NB4 (cell line): ENCODE measurements at regions not wholly inside any gene's neighbourhood (a gene's known extent, or its start where the extent isn't known, plus 50 kb on each side); places are given as distances from the start of the nearest gene placed in this dataset.
A peak's percentile ranks its signal among the peaks of the same experiment; 100 is the strongest.

Source experiments
- DNase-seq: peaks from one replicate; pipeline ENCODE4 v3.0.0; 2010; ENCODE audit warnings: low read depth
- H3K4me3 ChIP-seq: one replicate; pipeline ENCODE4 v1.5.1; 2011; ENCODE audit warnings: mild to moderate bottlenecking, low read depth, low read length, moderate library complexity
- MYC ChIP-seq: IDR thresholded peaks from 2 replicates; pipeline ENCODE4 v1.6.1; 2011; ENCODE audit warnings: low read depth, low read length
- POLR2A ChIP-seq: IDR thresholded peaks from 2 replicates; pipeline ENCODE4 v1.6.1; 2011; ENCODE audit warnings: mild to moderate bottlenecking; ENCODE audit not compliant: insufficient read length; ENCODE audit errors: extremely low read depth
- TF ChIP-seq, protein P1 (sequence below): IDR thresholded peaks from one replicate; pipeline ENCODE4 v1.5.1; 2012; ENCODE audit warnings: low read depth, low read length
- TF ChIP-seq, protein P2 (sequence below): IDR thresholded peaks from 2 replicates; pipeline ENCODE4 v1.6.1; 2011; ENCODE audit warnings: low read depth, low read length

DNA sequence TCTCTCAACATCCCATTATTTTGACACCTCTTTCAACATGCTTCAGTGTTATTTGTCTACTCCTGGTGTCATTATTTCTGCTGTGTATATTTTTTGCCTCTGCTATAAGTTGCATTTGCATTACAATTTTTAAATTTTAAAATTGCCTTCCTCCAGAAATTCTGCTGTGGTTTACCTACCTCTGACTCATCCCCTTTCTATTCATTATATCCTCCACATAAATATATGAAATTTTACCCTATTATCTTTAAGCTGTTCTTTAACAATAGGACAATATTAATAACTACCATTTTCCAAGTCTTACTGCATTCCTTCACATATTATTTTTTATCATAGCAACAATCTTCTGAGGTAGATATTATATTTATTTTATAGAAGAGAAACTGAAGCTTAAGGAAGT, 178.1 kb upstream of the NRIP1 start:
- TF ChIP-seq, protein P1, sequence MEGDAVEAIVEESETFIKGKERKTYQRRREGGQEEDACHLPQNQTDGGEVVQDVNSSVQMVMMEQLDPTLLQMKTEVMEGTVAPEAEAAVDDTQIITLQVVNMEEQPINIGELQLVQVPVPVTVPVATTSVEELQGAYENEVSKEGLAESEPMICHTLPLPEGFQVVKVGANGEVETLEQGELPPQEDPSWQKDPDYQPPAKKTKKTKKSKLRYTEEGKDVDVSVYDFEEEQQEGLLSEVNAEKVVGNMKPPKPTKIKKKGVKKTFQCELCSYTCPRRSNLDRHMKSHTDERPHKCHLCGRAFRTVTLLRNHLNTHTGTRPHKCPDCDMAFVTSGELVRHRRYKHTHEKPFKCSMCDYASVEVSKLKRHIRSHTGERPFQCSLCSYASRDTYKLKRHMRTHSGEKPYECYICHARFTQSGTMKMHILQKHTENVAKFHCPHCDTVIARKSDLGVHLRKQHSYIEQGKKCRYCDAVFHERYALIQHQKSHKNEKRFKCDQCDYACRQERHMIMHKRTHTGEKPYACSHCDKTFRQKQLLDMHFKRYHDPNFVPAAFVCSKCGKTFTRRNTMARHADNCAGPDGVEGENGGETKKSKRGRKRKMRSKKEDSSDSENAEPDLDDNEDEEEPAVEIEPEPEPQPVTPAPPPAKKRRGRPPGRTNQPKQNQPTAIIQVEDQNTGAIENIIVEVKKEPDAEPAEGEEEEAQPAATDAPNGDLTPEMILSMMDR, result no peak
- TF ChIP-seq POLR2A (no peak), MYC (no peak)
- TF ChIP-seq, protein P2, sequence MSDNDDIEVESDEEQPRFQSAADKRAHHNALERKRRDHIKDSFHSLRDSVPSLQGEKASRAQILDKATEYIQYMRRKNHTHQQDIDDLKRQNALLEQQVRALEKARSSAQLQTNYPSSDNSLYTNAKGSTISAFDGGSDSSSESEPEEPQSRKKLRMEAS, result no peak
- no peak for DNase-seq
- H3K4me3 ChIP-seq, result no peak overlapping the region

DNA sequence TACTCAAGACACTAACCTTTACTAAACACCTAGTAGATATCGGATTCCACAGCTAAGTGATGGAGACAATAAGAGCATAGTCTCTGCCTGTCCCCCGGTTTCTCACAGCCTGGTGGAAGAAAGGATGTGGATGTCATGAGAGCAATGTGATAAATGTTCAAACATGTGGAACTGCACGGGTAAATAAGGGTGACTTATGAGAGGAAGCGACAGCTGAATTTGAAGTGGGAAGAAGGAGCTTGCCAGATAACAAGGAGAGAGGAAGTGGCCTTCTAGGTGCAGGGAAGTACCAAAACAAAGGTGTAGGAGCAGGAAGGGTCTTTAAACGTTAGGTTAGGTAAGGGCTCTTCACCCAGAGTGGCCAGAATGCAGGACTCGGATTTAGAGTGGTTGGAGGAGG, 178.6 kb upstream of the NRIP1 start:
- no peak overlapping the region for H3K4me3 ChIP-seq
- TF ChIP-seq POLR2A, result no peak
- no peak for TF ChIP-seq MYC
- TF ChIP-seq, protein P1, result no peak
- DNase-seq, result no peak

DNA sequence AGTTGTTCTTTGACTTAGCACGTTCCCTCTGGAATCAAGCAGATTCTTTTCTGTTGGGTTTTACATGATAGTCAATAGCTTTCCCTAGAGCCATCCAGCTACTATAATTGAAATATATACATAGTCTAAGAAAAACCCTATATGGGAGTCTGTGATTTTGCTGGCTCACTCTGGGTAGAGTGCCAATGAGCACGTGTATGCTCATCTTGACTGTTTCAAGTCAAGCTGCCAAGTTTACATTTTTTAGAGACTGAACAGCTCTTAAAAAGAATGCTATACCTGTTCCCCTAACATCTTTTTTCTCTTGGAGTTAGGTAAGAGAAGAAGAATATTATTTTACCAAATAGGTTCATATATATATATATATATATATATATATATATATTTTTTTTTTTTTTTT, 182.8 kb upstream of the NRIP1 start:
- no peak overlapping the region for H3K4me3 ChIP-seq
- DNase-seq, result no peak
- no peak for TF ChIP-seq MYC
- TF ChIP-seq POLR2A, result no peak
- TF ChIP-seq, protein P1, result no peak
- TF ChIP-seq, protein P2, result no peak

DNA sequence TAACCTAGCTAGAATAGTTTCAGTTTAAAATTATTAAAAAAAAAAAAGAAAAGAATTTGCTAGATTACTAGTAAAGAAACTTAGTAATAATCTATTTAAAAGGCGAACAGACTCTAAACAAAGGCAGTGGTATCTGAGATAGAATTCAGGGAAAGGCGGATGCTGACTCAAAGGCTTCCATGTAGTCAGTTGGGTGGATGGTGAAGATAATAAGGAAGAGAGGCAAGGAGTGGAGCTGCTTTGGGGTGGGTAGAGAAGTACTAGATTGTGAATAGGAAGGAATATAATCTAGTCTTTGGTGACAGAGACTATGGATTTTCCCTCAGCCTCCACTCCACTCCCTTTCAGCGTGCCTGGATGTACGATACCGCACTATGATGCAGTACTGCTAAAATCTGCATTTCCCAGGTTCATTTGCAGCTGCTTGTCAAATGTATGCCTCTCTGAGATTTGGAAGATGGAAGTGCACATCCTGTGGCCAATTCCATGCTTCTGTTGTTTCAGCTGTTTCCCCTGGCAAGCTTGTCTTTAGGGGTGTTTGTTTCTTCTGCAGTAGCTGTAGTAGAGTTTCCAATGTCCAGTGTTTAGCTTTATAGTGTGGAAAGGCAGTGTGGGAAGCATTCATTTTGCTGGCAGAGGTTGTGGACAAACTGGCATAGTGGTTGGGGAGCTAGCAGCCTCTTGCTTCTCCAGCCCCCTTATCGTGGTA, 184.6 kb upstream of the NRIP1 start:
- H3K4me3 ChIP-seq, result no peak overlapping the region
- TF ChIP-seq, protein P2, result no peak
- no peak for TF ChIP-seq MYC
- TF ChIP-seq, protein P1, result no peak
- no peak for TF ChIP-seq POLR2A
- DNase-seq, result no peak

DNA sequence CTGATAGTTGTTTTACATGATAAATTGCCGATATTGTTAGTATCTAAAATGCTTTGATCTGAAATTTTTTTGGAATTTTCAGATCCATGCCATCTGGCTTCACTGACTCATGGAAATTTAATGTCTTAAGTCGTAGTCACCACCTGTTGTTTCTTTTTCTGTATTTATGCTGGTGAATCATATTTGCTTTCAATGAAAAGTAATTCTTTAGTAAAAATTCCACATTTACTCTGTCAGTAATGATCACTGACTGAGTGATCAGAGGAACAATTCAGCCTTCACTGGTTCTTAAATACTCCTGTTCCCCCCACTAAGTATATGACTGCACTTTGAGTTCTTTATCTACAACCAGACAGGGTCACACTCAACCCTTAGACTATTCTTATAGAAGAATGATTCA, 185.6 kb upstream of the NRIP1 start:
- no peak for DNase-seq
- TF ChIP-seq, protein P1, result no peak
- TF ChIP-seq, protein P2, result no peak
- TF ChIP-seq MYC, result no peak
- TF ChIP-seq POLR2A, result no peak
- no peak overlapping the region for H3K4me3 ChIP-seq

DNA sequence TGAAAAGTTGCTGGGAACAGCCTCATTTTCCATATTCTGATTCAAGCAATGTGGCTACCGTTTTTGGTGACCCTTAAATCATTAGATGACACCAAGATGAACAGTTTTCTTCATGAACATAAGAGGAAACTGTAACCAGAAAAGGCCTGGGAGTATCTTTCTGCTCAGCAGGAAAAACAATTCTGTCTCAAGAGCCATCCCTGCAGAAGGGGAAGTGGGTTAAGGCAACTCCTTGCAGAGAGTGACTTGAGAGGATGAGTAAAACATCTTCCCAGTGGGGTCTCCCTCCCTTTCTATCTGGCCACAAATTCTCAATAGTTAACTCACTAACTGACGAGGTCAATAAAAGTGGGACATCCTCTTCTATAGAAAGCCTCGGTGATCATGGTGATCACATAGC, 187.6 kb upstream of the NRIP1 start:
- TF ChIP-seq POLR2A (no peak), MYC (no peak)
- TF ChIP-seq, protein P1, result no peak
- TF ChIP-seq, protein P2, result no peak
- DNase-seq, result peak; percentile 15
- H3K4me3 ChIP-seq, result no peak overlapping the region
